HL-60 (cell line): ENCODE measurements at regions not wholly inside any gene's neighbourhood (a gene's known extent, or its start where the extent isn't known, plus 50 kb on each side); places are given as distances from the start of the nearest gene placed in this dataset.

Experiments
- CTCF ChIP-seq: IDR thresholded peaks from one replicate; pipeline ENCODE4 v1.5.1; 2011; ENCODE audit warnings: low read length, control low read depth, inconsistent platforms; ENCODE audit not compliant: insufficient read depth
- SPI1 ChIP-seq: IDR thresholded peaks from 2 replicates; pipeline ENCODE4 v1.6.1; 2012; ENCODE audit warnings: low read depth, mild to moderate bottlenecking, borderline replicate concordance

- TF ChIP-seq CTCF (no peak), SPI1 (no peak)
Observed at GRCh38 chr2:83674050-83674449, 785.0 kb downstream of the SUCLG1 start.
